WTC11 (cell line): ENCODE measurements at regions not wholly inside any gene's neighbourhood (a gene's known extent, or its start where the extent isn't known, plus 50 kb on each side); places are given as distances from the start of the nearest gene placed in this dataset.

ENCODE experiments used
- ATAC-seq: fragments of 200-7000 bp; cut with Tn5 transposase; 2 replicates; pipeline ENCODE4 v1.10.0; 2021; ENCODE audit warnings: mild to moderate bottlenecking, moderate library complexity
- CTCF ChIA-PET: fragments of 300-600 bp; sonication (Branson Sonifier 250); formaldehyde crosslinking; loops from one replicate; lab custom pipeline; 2021; ENCODE audit warnings: antibody characterized with exemption; lab: Charles Lee
- POLR2A ChIA-PET: fragments of 350-600 bp; sonication (Branson Sonifier 250); formaldehyde crosslinking; loops from one replicate; lab custom pipeline; 2021; ENCODE audit warnings: antibody characterized with exemption; lab: Charles Lee
- DNase-seq: peaks from one replicate; pipeline ENCODE4 v3.0.0; 2021; ENCODE audit warnings: low spot score
- H3K27ac Mint-ChIP-seq: 2 replicates; pipeline ENCODE4 v1.8.0; 2021; ENCODE audit warnings: mixed read lengths
- H3K27me3 Mint-ChIP-seq: 2 replicates; pipeline ENCODE4 v1.8.0; 2021; ENCODE audit warnings: low read depth, mild to moderate bottlenecking, moderate library complexity, mixed read lengths
- H3K36me3 Mint-ChIP-seq: 2 replicates; pipeline ENCODE4 v1.8.0; 2021; ENCODE audit warnings: mixed read lengths
- H3K4me1 Mint-ChIP-seq: 2 replicates; pipeline ENCODE4 v1.8.0; 2022; ENCODE audit warnings: mixed read lengths
- H3K4me3 Mint-ChIP-seq: 2 replicates; pipeline ENCODE4 v1.8.0; 2021; ENCODE audit warnings: mild to moderate bottlenecking, moderate library complexity, mixed read lengths
- H3K9me3 Mint-ChIP-seq: 2 replicates; pipeline ENCODE4 v1.8.0; 2021; ENCODE audit warnings: mixed read lengths
- ATF1 ChIP-seq: sonication (generic); formaldehyde crosslinking; IDR thresholded peaks from 2 replicates; pipeline ENCODE4 v1.8.1; 2023; ENCODE audit warnings: mild to moderate bottlenecking, moderate library complexity, missing genetic modification reagents
- IRF1 ChIP-seq: sonication (generic); formaldehyde crosslinking; IDR thresholded peaks from 2 replicates; pipeline ENCODE4 v1.8.0; 2023; ENCODE audit warnings: missing genetic modification reagents
- IRF2 ChIP-seq: sonication (generic); formaldehyde crosslinking; IDR thresholded peaks from 2 replicates; pipeline ENCODE4 v1.8.0; 2022; ENCODE audit warnings: low read depth, missing genetic modification reagents, borderline replicate concordance
- MAX ChIP-seq: sonication (generic); formaldehyde crosslinking; IDR thresholded peaks from 2 replicates; pipeline ENCODE4 v1.8.0; 2022; ENCODE audit warnings: mild to moderate bottlenecking, missing genetic modification reagents
- MXD4 ChIP-seq: fragments of 250-450 bp; sonication (Bioruptor Pico); IDR thresholded peaks from 2 replicates; pipeline ENCODE4 v1.8.0; 2021; ENCODE audit warnings: mild to moderate bottlenecking, moderate library complexity, borderline replicate concordance
- NFYB ChIP-seq: sonication (generic); formaldehyde crosslinking; conservative IDR thresholded peaks from 2 replicates; pipeline ENCODE4 v1.8.0; 2022; ENCODE audit warnings: low read depth, missing genetic modification reagents
- NR2C2 ChIP-seq: sonication (generic); formaldehyde crosslinking; IDR thresholded peaks from 2 replicates; pipeline ENCODE4 v1.8.0; 2022; ENCODE audit warnings: mild to moderate bottlenecking, missing genetic modification reagents
- PRDM15 ChIP-seq: sonication (generic); formaldehyde crosslinking; IDR thresholded peaks from 2 replicates; pipeline ENCODE4 v1.8.0; 2022; ENCODE audit warnings: missing genetic modification reagents
- SMAD4 ChIP-seq: sonication (generic); formaldehyde crosslinking; IDR thresholded peaks from 2 replicates; pipeline ENCODE4 v1.8.0; 2022; ENCODE audit warnings: mild to moderate bottlenecking, missing genetic modification reagents
- TEAD1 ChIP-seq: sonication (generic); formaldehyde crosslinking; IDR thresholded peaks from 2 replicates; pipeline ENCODE4 v1.8.0; 2022; ENCODE audit warnings: mild to moderate bottlenecking, missing genetic modification reagents
- TEAD4 ChIP-seq: sonication (generic); formaldehyde crosslinking; IDR thresholded peaks from 2 replicates; pipeline ENCODE4 v1.8.0; 2022; ENCODE audit warnings: mild to moderate bottlenecking, missing genetic modification reagents
- ZBTB43 ChIP-seq: sonication (generic); formaldehyde crosslinking; IDR thresholded peaks from 2 replicates; pipeline ENCODE4 v1.8.1; 2023; ENCODE audit warnings: mild to moderate bottlenecking, missing genetic modification reagents
- ZMAT4 ChIP-seq: fragments of 250-450 bp; sonication (Bioruptor Pico); IDR thresholded peaks from 2 replicates; pipeline ENCODE4 v1.9.0; 2021; ENCODE audit warnings: mild to moderate bottlenecking
- ZNF317 ChIP-seq: sonication (generic); formaldehyde crosslinking; IDR thresholded peaks from 2 replicates; pipeline ENCODE4 v1.8.1; 2023; ENCODE audit warnings: low read depth, mild to moderate bottlenecking, moderate library complexity, missing genetic modification reagents, borderline replicate concordance
- ZNF423 ChIP-seq: fragments of 250-450 bp; sonication (Bioruptor Pico); IDR thresholded peaks from 2 replicates; pipeline ENCODE4 v2.1.2; 2022; ENCODE audit warnings: mild to moderate bottlenecking, moderate library complexity
- TF ChIP-seq, protein P1 (sequence below): sonication (generic); formaldehyde crosslinking; IDR thresholded peaks from 2 replicates; pipeline ENCODE4 v1.8.1; 2023; ENCODE audit warnings: mild to moderate bottlenecking, missing genetic modification reagents
- TF ChIP-seq, protein P2 (sequence below): fragments of 250-450 bp; sonication (Bioruptor Pico); conservative IDR thresholded peaks from 2 replicates; pipeline ENCODE4 v1.9.0; 2021; ENCODE audit warnings: mild to moderate bottlenecking

GRCh38 chr20:57867807-57868206 is 158.0 kb upstream of the PMEPA1 start (continued):
- TF ChIP-seq IRF2 (CRISPR knock-in tag) = no peak
- TF ChIP-seq, protein P1, sequence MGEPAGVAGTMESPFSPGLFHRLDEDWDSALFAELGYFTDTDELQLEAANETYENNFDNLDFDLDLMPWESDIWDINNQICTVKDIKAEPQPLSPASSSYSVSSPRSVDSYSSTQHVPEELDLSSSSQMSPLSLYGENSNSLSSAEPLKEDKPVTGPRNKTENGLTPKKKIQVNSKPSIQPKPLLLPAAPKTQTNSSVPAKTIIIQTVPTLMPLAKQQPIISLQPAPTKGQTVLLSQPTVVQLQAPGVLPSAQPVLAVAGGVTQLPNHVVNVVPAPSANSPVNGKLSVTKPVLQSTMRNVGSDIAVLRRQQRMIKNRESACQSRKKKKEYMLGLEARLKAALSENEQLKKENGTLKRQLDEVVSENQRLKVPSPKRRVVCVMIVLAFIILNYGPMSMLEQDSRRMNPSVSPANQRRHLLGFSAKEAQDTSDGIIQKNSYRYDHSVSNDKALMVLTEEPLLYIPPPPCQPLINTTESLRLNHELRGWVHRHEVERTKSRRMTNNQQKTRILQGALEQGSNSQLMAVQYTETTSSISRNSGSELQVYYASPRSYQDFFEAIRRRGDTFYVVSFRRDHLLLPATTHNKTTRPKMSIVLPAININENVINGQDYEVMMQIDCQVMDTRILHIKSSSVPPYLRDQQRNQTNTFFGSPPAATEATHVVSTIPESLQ = no peak
- TF ChIP-seq, protein P2, sequence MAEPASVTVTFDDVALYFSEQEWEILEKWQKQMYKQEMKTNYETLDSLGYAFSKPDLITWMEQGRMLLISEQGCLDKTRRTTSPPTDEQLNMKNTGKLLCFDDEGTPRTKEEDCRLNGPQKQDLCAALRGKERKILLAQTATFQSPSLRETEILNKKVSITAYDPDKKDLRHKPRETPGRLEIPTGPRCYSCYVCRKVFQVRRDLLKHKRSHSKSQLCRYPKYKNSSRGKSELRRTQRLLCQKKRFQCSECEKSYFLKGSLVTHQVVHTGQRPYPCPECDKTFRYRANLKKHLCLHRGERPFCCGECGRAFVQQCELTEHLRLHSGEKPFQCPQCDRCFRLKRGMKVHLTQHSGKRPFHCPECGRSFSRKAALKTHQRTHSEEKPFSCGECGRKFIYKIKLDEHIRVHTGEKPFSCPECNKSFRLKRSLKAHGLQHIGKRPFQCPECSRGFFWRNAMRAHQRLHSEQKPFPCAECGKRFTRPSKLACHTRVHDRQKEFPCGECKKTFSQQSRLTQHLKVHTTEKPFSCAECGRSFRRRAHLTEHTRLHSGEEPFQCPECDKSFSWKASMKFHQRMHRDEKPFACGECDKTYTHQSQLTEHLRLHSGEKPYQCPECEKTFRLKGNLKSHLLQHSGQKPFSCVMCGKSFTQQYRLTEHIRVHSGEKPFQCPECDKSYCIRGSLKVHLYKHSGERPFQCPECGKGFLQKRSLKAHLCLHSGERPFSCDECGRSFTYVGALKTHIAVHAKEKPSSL (CRISPR knock-in tag) = no peak
- no peak for TF ChIP-seq ZNF317 (CRISPR knock-in tag)

- Mint-ChIP-seq H3K4me3 (no peak overlapping the region), H3K36me3 (no peaks in the 10 kb centered on the region), H3K9me3 (no peaks in the 10 kb centered on the region), H3K4me1 (peaks cover 23% of the 10 kb centered on the region), H3K27me3 (no peaks in the 10 kb centered on the region; the same call in 1 of the 2 replicates), H3K27ac (no peak overlapping the region)
- no peak for ATAC-seq
- DNase-seq = no peak
- CTCF ChIA-PET = interaction anchor here (2.2 kb wide), 1 partner anchor 245 kb away, joined by 8 read pairs; no protein-coding TSS in a partner anchor
- POLR2A ChIA-PET = no interaction called here
- TF ChIP-seq MXD4 (CRISPR knock-in tag) (no peak), ZMAT4 (no peak), MAX (no peak), PRDM15 (CRISPR knock-in tag) (no peak), ZBTB43 (CRISPR knock-in tag) (no peak), SMAD4 (CRISPR knock-in tag) (no peak), TEAD1 (CRISPR knock-in tag) (no peak), IRF1 (CRISPR knock-in tag) (no peak), NR2C2 (no peak), TEAD4 (CRISPR knock-in tag) (no peak), ATF1 (CRISPR knock-in tag) (no peak), NFYB (CRISPR knock-in tag) (no peak), ZNF423 (CRISPR knock-in tag) (no peak)
- TF ChIP-seq, protein P1 = no peak
Observed at GRCh38 chr20:57867181-57867803, 157.5 kb upstream of the PMEPA1 start.
